CD4-positive, alpha-beta T cell treated with Interleukin-17A for 1 hour (primary cell): ENCODE measurements at regions not wholly inside any gene's neighbourhood (a gene's known extent, or its start where the extent isn't known, plus 50 kb on each side); places are given as distances from the start of the nearest gene placed in this dataset.
"Not testable (repeated sequence)": the region's sequence is repeated elsewhere in the genome, so short reads cannot be mapped to it uniquely, and the experiment has no call there.

Experiments used
- DNase-seq: peaks from one replicate; pipeline ENCODE4 v3.0.0-alpha.2; 2020

DNA sequence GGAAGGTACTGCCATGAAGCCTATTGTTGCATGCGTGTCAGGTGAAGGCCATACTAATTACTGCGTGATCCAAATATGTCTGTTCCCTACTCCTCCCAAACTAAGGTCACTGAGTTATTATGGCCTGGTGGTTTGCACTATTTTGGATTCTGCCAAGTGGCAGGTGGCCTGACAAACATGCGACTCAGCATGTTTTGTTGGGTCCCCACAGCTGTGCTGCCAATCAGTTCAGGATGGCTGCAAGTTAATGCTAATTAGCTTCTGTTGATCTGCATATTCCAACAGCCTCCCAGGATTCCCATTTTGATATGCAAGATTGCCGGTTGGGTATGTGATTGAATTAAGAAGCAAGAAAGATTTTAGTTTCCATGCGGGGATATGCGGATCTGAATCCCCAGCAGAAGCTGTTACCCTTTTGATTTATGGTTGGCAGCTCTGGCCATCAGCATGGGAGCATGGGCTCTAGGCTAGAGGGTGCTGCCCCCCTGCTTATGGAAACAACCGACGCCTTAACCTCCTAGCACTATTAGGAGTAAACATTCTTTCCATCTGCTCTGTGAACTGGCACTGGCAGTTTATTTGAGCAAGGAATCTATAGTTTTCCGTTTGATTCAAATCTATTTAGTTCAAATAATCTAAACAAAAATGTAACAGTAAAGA is 429.8 kb upstream of the C1orf87 start:
- no peak for DNase-seq

DNA sequence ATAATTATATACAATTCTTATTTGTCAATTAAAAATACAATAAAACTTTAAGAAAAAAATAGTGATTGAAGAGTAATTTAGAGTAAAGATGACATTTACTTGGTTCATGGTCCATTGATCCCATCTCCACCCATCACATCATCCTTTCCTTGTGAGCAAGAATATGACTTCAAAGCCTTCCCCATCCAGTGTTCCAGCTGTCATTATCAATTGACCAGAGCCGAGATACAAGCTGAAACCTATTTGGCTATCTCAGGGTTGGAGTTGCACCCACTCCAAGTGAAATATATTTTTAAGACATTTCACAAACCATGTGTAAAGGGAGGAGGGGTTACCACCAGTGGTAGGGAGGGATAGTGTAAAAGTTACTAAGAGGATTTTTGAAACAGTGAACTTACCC is 428.9 kb upstream of the C1orf87 start:
- no peak for DNase-seq

DNA sequence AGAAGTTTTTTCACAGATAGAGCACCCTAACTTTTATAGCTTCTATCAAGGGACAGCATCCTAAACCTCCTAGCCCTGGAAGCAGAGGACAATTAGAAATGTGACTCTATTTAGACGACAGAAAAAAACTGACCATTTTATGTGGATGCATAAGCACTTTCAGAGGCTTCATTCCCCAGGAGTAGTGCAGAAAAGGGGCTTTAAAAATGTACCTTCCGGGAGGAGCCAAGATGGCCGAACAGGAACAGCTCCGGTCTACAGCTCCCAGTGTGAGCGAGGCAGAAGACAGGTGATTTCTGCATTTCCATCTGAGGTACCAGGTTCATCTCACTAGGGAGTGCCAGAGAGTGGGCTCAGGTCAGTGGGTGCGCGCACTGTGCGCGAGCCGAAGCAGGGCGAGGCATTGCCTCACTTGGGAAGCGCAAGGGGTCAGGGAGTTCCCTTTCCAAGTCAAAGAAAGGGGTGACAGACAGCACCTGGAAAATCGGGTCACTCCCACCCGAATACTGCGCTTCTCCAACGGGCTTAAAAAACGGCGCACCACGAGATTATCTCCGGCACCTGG is 416.4 kb upstream of the C1orf87 start:
- DNase-seq, result not testable (repeated sequence)

DNA sequence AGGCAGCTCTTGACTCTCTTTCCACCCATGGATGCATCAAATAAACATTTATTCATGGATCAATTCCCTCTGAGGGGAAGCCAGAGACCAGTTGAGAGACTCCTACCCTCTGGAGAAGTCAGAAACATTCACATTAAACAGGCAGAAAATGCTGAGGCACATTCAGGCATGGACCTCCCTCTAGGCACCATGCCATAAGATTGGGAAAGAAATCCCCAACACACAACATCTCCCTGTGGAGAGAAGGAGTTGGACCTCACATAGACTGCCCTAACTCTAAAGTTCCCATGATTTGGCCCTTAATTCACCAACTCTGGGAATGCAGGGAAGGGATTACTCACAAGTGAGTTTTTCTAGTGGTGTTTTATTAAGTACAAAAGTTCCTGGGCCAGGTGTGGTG is 415.3 kb upstream of the C1orf87 start:
- no peak for DNase-seq

DNA sequence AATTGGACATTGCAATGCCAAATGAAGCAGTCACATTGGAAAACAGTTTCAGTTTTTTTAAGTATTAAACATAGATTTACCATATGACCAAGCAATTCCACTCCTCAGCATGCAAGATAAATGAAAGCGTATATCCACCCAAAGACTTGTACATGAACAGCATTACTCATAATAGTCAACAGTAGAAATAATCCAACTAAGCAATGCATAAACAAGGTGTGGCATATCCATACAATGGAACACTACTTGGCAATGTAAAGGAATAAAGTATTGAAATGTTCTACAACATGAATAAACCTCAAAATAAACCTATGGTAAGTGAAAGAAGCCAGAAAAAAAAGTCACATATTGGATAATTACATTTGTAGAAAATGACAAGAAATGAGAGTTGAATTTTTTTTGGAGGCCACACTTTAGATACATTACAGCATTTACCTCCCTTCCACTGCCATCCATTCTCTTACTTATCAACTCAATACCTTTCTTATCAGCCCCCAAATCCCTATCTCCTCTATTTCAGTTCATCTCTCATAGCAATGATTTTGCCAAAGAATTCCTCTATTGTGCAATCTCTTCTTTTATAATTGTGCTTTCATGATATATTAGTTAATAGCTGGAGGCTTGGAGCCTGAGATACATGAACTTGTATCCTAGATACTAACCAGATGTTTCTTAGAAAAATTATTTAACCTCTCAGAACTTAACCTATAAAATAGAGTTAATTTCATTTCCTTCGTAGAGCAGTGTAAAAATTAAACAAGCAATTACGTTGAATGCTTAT is 414.2 kb upstream of the C1orf87 start:
- DNase-seq, result no peak

DNA sequence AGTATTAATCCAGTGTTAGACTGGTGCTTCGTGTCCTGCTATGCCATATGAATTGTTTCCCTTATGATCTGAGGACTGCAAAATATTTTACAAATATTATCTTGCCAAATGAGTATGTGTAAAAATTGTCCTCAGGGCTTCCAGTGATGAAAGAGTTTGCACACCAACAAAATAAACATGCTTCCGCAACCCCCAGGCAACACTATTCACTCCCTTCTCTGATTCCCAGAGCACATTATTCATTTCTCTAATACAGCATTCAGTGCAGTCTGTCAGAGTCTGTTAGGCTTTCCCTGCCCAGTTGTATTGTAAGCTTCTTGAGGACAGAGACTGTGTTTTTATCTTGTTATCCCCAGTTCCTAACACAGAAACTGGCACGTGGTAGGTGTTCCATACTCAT is 409.9 kb upstream of the C1orf87 start:
- no peak for DNase-seq

DNA sequence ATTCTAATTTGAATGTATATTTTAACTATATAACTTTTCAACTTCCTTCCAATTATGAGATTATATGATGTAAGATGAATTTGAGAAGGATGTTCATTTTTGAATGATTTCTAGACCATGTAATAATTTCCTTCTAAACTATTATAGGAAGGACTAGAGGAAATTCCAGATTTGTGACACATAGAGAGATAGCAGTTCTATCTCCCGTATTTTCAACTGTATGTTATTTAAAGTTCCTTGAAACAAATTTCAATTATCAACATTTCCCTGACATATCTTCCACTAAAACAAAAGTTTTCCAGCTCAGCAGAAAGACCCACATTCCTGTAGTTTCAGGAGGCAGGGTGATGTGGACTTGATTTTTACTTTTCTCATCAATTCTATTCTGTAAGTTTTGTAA is 396.7 kb upstream of the C1orf87 start:
- no peak for DNase-seq

DNA sequence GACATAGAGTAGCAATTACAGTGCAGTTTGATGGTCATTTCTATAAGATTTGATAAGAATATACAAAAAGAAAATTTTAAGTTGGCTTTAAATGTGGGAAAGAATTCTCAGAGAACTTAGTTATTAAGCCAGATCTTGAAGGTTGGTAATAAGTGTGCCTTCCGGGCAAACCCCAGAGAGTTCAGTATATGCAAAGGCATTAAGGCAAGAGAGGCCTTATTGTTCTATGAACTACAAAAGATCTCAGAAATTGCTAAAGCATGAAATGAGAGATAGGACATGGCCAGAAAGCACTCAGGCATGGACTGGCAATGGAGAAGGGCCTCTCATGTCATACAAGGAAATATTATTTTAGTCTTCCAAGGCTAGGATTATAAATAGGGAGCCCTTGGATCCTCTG is 390.2 kb upstream of the C1orf87 start:
- DNase-seq, result no peak

DNA sequence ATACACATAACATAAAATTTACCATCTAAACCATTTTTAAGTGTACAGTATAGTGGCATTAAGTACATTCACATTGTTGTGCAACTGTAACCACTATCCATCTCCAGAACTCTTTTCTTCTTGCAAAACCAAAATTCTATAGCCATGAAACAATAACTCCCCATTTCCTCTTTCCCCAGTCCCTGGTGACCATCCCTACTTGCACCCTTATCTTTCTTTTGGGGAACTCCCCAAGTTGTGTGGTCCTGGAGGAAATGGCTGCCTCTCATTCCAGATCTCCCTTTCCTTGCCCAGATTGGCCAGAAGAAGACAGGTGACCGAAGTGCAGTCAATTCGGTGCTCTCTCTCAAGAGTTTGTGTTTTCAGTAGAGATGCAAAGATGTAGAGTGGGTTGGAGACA is 389.6 kb upstream of the C1orf87 start:
- no peak for DNase-seq

DNA sequence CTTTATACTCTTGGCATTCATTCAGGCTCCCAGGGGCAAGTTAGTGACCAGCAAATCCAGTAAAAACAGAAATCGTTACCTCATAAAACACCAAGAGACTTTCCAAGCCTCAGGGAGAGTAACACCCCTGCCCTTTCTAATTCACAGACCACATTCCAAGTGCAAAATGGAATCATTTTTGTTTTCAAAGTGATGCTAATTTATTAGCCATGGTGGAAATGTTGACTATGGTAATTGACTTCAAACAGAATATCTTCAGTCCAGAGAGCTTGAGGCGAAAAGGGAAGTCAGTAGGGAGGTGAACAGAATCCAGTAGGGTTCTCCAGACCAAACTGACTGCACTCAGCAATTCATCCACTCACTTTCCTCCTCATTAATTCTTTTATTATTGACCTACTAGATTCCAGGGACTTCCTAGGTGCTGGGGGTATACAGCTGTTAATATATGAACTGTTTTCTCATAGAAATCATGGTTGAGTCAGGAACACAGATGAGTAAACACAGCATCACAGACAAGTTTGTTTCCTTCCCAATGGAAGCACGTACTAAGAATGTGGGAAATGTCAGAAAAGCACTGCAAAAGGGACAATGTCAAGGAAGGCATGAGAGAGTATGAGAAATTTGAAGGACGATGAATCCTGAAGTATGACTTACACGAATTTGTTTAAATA is 388.5 kb upstream of the C1orf87 start:
- DNase-seq, result no peak

DNA sequence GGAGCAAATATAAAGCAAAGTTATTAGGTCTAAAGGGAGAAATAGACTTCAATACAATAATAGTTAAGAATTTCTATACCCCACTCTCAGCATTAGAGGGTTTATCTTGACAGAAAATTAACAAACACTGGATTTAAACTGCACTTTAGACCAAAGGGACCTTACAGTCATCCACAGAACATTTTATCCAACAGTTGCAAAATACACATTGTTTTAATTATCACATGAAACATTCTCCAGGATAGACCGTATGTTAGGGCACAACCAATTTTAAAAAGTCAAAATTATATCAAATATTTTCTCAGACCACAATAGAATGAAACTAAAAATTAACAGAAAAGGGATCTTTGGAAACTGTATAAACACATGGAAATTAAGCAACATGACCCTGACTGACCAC is 384.5 kb upstream of the C1orf87 start:
- DNase-seq, result no peak

DNA sequence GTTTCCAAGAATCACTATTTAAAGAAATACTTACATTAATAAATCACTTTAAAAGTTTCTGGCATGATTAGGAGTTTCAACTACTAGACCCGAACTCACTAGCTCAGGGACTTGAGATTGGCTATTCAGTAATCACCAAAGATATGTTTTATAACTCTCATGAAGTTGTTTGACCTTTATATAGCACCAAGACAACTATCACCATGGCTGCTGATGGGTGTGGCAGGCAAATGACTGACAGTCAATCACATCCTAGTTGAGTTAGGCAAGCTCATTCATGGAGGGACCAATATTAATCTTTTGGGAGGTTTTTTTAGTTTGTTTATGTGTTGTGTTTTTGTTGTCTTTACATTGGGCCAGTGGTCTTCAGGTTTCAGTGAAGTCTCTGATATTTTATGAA is 376.3 kb upstream of the C1orf87 start:
- no peak for DNase-seq

DNA sequence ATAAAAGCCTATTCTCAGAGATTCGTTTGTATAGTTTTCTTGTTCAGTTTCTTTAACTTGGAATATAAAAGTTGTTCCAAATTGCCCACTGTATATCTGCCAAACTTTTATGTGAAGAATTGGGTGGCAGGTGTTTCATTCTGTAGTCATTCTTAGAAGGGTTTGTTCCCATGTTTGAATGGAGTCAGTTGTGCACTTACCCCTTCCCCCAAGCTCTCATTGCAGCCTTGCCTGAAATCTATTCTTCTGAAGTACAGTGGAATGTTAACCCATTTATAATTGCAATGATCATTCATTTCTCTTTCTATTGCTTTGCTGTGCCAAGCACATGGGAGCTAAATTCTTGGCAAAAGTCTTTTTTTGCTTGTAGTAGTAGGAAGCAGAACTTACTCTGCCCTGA is 375.3 kb upstream of the C1orf87 start:
- DNase-seq, result no peak

DNA sequence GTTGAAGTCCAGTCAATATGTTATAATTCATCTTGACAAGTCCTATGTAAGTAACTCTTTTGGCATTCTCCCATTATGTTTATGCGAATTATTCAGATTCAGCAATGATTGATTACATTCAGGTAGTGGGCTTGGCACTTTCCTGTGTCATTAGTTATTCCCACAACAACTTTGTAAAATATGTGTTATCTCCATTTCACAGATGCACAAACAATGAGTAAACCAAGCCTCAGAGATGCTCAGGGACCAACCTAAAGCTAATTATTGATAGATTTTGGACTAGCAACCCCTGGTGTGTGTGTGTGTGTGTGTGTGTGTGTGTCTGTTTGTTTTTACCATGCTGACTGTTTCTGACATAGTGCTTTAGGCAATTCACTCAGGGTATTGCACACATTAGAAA is 371.1 kb upstream of the C1orf87 start:
- DNase-seq, result no peak

DNA sequence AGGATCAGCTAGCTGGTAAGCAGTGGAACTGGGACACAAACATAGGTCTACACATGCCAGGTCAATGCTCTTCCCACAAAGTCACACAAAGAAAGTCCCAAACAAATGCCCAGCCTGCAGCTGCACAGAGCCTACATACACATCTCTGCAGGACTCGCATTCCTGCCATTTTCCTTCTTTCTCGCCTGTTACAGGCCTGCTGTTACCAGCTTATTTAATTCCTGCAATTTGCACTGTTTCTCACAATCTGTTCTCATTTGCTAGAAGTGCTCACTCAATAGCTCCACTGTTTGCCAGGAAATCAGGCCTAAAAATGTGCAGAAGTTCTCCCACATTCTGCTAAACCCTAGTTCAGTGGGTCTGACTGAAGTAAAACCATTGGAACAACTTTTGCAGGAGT is 362.6 kb upstream of the C1orf87 start:
- DNase-seq, result no peak

DNA sequence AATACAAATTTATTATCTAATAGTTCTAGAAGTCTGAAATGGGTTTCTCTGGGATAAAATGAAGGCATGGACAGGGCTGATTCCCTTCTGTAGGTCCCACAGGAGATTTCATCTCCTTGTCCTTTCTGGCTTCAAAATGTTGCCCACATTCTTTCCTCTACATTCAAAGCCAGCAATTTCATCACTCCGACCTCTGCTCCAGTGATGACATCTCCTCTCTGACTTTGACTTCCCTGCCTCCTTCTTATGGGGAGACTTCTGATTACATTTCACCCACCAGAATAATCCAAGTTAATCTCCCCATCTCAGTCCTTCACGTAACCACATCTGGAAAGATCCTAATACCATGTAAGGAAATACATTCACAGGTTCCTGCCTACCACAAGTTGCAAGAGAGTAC is 358.0 kb upstream of the C1orf87 start:
- no peak for DNase-seq

DNA sequence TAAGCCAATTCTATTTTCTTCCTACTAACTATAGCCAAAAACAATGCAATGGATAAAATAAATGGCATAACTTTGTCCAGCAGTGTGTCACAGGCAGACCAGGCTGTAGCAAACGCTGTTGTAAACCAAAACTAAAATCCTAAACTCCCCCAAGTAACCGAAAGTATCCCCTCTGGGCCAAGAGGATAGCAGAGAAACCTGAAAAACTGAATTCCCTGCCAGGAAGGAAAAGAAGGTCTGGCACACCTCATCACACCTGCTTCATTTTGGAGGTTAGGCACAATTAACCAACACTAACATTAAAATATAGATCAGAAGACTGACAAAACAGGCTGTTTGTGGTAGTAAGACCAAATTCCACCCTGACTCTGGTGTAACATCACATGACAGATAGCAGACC is 356.8 kb upstream of the C1orf87 start:
- no peak for DNase-seq

DNA sequence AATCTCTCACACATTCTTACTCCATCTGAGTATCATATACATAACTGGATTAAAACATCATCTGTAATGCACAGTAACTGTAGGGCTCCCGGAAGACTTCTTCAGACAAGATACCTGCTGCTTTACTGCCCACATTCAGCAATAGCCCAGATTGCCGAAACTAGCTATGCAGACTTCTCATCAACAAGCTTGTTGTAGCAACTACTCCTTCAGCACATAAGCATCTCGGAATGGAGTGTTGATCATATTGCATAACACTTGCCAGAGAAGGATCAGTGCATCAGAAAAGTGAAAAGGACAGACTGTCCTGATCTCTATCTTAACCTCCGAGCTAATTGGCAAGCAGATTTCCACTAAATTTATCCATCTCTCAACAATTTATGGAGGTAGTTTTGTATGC is 354.6 kb upstream of the C1orf87 start:
- DNase-seq, result no peak

DNA sequence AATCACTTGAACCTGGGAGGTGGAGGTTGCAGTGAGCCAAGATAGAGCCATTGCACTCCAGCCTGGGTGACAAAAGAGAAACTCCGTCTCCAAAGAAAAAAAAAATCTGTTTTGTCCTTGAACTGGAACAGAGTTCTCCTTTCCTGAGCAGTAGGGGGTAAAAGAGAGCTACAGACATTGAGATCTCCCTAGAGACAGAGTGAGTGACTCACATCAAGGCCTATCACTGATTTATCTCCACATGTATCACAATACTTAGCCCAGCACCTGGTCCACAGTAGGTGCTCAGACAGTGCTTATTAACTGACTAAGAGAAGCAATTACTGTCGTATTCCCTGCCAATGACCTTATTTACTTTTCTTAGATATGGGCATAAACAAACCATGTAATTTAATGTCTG is 354.1 kb upstream of the C1orf87 start:
- no peak for DNase-seq

DNA sequence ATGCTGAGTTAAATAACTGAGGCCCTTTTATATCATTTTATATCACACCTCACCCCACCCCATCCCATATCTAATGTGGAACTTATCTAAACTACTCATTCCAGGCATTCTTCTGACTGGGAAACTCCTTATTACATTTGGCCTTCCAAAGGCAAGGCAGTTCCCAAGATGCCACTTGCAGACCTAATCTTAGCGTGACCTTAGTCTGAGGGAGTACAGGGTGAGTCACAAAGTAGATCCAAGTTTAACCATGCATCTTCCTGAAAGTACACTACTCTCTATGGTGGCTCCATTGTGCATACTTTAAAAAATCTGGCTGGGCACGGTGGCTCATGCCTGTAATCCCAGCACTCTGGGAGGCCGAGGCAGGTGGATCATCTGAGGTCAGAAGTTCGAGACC is 353.6 kb upstream of the C1orf87 start:
- DNase-seq, result no peak

DNA sequence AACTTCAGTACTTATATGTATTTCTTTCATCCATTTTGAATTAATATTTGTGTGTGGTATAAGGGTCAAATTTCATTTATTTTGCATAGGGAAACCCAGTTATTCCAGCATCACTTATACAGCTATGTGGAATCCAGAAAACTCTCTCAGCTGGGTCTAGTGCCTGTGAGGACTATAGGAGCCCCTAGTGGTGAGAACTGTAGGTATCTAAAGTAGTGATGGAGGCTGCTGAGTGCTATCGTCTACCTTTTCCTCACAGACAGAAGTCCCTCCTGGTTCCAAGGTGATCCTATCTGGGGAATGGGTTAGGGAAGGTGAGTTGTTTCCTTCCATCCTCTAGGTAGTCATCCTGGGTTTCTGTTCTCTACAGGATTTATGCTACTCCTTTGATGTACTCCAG is 352.0 kb upstream of the C1orf87 start:
- DNase-seq, result no peak

DNA sequence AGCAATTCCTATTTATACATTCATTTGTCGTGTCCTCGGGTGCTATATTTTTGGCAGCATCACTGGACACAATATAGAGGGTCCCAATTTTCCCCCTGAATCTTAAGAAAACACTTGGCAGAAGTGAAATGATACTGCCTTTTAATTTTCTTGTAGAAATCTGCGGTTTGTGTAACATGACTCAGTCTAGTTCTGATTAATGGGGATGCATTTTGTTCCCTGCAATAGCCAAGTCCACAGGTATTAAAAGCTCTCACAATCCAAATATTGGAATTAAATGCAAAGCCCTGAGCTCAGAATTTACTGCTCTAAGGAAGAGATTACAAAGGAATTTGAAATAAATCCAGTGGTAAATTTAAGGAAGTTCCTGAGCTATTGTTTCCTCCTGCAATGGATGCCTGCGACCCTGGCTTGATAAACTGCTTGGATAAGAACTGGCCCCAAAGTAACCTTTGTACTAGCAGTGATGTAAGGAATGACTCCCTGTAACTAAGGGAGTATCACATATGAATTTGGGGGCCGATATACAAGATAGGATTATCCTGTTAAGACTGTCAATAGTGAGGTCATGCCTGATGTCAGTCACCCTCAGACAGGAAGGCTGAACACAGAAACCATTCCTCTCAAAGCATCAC is 349.7 kb upstream of the C1orf87 start:
- DNase-seq, result no peak

DNA sequence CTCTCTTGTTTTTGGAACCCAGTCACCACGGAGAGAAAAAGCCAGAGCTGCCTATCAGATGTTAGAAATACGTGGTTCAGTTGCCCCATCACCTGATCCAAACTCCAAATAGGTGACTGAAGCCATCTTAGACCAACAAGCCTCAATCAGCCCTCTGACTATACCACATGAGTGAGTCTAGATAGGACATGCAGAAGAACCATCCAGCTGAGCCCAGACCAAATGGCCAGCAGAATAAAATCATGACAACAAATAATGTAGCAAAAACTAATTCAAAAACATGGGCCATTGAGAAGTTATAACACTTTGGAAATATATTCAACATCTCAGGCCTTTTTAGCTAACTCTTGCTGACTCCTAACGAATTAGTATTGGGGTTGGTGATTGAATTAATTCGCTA is 348.4 kb upstream of the C1orf87 start:
- no peak for DNase-seq

DNA sequence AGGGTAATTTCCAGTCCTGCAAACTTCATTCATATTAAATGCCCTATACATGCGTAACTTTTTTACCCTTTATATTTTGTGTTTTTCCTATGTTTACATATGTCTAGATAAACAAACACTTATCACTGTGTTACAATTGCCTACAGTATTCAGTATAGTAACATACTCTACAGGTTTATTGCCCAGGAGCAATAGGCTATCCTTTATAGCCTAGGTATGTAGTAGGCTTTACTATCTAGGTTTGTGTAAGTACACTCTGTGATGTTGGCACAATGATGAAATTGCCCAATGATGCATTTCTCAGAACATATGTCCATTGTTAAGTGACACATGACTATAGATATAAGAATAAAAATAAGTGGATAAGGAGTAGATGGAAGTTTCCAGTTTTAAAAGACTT is 345.5 kb upstream of the C1orf87 start:
- no peak for DNase-seq
